D721Med (cell line): ENCODE measurements at regions not wholly inside any gene's neighbourhood (a gene's known extent, or its start where the extent isn't known, plus 50 kb on each side); places are given as distances from the start of the nearest gene placed in this dataset.

Source experiments
- DNase-seq: peaks from one replicate; pipeline ENCODE4 v3.0.0; 2011; ENCODE audit warnings: low spot score; ENCODE audit not compliant: insufficient read length
- FAIRE-seq: peaks from 2 replicates; lab custom pipeline; 2011; peaks lifted over from hg19 to GRCh38; lab: Jason Lieb, UNC
- TF ChIP-seq, protein P1 (sequence below): IDR thresholded peaks from 2 replicates; pipeline ENCODE4 v1.5.1; 2012; ENCODE audit warnings: mild to moderate bottlenecking, control low read depth; ENCODE audit not compliant: insufficient read depth; ENCODE audit errors: missing control alignments

DNA sequence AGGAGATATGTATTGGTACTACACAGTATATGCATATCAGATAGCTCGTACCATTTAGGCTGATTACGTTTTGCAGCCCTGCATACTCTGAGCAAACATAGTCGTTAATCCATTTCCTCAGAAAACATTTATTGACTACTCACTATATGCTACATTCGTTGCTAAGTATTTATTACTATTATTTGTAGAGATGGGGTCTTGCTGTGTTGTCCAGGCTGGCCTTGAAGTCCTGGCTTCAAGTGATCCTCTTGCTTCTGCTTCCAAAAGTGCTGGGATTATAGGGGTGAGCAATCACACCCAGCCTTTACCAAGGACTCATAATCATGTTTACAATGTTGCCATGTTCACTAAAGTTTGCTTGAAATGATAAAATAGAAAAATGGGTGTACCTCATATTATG is 174.7 kb downstream of the ARL4A start:
- FAIRE-seq (no peak), DNase-seq (no peak)
- TF ChIP-seq, protein P1, sequence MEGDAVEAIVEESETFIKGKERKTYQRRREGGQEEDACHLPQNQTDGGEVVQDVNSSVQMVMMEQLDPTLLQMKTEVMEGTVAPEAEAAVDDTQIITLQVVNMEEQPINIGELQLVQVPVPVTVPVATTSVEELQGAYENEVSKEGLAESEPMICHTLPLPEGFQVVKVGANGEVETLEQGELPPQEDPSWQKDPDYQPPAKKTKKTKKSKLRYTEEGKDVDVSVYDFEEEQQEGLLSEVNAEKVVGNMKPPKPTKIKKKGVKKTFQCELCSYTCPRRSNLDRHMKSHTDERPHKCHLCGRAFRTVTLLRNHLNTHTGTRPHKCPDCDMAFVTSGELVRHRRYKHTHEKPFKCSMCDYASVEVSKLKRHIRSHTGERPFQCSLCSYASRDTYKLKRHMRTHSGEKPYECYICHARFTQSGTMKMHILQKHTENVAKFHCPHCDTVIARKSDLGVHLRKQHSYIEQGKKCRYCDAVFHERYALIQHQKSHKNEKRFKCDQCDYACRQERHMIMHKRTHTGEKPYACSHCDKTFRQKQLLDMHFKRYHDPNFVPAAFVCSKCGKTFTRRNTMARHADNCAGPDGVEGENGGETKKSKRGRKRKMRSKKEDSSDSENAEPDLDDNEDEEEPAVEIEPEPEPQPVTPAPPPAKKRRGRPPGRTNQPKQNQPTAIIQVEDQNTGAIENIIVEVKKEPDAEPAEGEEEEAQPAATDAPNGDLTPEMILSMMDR, result no peak

DNA sequence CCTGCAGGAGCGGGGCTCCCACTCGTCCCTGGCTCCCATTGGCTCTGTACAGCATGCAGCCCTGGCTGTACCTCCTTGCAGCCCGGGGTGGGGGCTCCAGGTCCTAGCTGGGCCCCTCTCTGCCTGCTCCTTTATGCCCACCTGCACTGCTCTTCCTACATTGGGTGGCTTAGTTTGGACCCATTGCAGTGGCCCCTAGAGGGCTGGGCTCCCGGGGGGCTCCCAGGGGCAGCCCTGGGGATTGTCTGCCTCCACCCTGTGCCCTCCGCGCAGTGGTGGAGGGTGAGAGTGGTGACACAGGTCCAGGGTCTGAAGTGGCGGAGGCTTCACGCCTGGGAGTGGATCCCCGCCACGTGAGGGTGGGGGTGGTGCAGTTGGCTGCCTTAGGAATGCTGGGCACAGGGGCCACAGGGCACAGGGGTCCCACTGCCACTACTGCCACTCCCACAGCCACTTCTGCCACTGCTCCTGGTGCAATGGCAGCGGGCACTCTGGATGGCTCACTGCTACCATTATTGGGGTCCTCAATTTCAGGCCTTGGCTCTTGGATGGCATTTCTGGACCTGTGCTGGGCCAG is 177.1 kb downstream of the ARL4A start:
- FAIRE-seq (no peak), DNase-seq (no peak)
- TF ChIP-seq, protein P1, result no peak

DNA sequence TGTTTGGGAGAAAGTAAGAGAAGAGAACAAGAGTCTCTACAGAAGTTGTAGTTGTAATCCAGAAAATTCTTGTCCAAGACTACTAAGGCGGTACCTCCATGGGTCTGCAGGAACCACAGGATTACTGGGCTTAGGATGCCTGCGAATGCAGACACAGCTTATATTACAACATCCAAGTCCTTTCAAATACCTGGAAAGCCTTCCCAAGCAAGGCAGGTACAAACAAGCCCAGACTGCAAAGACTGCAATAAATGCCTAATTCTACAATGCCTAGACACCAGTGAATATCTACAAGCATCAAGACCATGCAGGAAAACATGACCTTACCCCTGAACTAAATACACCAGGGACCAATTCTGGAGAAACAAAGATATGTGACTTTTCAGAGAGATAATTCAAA is 178.2 kb downstream of the ARL4A start:
- no peak for DNase-seq
- FAIRE-seq, result no peak
- TF ChIP-seq, protein P1, result no peak

DNA sequence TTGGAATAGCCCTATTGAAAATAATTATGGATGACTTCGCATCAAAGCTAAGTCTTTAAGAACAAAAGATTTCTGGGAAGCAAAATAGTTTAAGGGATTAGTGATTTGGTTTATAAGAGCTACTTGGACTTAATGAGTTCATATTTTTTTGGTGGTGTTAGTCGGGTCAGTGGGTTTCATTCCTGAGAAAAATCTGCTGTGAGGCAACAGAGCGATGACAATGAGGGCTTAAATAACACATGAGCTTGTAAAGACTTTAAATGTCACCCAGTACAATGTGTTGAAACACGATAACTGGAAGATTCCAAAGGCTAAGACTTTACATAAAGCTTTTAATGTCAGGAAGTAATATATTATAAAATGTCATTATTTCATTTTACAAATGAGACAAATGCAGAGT is 178.8 kb downstream of the ARL4A start:
- TF ChIP-seq, protein P1, result no peak
- no peak for FAIRE-seq
- no peak for DNase-seq

DNA sequence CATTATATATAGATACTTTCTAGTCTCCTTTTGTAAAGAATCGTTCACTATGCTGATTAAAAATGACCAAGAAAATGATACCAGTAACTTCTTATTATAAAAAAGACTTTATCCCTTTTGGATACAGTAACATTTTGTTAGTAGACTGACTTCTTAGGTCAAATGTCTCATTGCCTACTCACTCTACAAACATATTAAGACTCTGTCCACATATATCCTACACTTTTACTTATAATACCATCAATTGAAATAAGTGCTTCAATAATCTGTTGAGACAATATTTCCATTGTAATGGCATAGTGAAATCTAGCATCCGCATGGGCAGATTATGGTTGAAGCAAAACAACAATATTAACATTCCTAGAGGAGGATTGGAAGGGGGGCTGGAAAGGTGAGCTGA is 180.6 kb downstream of the ARL4A start:
- DNase-seq, result no peak
- TF ChIP-seq, protein P1, result no peak
- no peak for FAIRE-seq

DNA sequence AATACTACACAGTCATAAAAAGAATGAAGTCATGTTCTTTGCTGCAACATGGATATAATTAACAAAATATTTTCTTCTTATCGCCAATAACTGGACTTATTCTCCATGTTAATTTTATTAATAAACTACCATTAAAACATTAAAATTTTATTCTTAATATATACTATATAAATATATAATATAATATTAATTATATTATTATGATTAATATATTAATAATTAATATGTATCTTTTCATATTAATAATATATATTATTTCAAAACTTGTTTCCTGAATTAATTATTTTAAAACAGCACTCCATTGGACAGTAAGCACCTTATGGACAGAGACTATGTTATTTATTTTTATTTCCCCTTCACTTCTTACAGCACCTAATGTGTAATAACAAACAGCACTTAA is 182.8 kb downstream of the ARL4A start:
- TF ChIP-seq, protein P1, result no peak
- FAIRE-seq (no peak), DNase-seq (no peak)

DNA sequence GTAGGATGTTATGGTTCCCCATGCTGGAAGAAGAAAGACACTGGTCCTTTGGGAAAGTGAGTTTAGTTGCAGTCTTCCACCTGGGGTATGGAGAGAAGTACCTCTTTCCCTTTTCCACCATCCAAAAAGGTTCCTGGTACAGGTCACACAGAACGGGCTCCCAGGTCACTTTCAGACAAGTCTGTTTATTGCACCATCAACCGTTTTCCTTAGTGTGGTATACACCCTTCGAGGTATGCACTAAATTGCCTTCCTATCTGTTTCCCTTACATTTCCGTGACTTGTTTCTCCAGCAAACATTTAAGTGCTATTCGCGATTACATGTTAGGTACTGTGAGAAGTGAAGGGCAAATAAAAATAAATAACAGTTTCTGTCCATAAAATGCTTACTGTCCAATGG is 185.1 kb downstream of the ARL4A start:
- DNase-seq, result no peak
- TF ChIP-seq, protein P1, result no peak
- no peak for FAIRE-seq
